ENCODE measurements at regions not wholly inside any gene's neighbourhood (a gene's known extent, or its start where the extent isn't known, plus 50 kb on each side); places are given as distances from the start of the nearest gene placed in this dataset.

DNA sequence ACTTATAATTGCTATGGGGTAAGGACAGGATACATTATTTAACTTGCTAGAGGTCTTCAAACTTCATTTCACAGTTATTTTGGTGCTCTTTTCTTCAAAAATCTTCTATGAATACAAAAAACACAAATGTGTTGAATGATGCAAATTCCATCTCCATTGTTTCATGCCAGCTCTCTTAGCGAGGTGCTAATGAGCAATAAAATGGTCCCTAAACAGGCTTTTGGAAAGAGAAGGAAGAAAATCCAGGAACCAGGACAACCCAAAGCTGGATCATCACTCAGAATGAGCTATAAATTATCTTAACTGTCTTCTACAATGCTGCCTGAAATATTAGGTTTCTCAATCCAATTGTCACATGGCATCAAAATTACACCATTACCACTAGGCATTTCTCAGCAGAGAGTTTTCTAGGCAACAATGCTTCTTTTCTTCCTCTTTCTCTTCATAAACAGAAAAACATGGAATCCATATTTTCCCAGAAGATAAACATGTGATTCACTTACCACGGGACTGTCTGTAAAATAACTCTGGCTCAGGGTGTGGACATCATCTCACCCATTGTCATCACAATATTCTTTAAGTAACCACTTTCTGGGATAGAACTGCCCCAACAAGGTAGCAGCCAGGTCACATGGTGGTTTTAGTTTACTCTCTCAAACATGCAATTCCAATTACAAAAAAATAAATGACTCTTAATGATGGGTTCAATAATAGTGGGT is 249.4 kb downstream of the NPR3 start:
- Histone ChIP-seq H3K36me3 (ENCODE audit: control insufficient read depth in 4 of 4, insufficient read depth in 3 of 4, low read depth in 1 of 4, low read length in 3 of 4) (no peaks in the 10 kb centered on the region), H3K9me3 (ENCODE audit: control insufficient read depth in 4 of 4, low read length in 3 of 4) (peaks cover 0 to 4% (median 0%) of the 10 kb centered on the region in 4 donors), H3K4me3 (ENCODE audit: low read depth in 1 of 3, low read length in 3 of 3) (no peak overlapping the region), H3K27ac (ENCODE audit: low read depth in 1 of 2, low read length in 2 of 2) (no peak overlapping the region), H3K4me1 (ENCODE audit: control insufficient read depth in 4 of 4, insufficient read depth in 4 of 4, low read length in 3 of 4) (no peaks in the 10 kb centered on the region), H3K9ac (ENCODE audit: low read depth in 1 of 2, low read length in 2 of 2) (no peak overlapping the region), H3K27me3 (ENCODE audit: control insufficient read depth in 4 of 4, insufficient read depth in 4 of 4, low read length in 3 of 4) (no peaks in the 10 kb centered on the region)
- no peak for TF ChIP-seq HNF4G (IDR thresholded peaks at IDR 0.05)
- TF ChIP-seq RAD21 (IDR thresholded peaks at IDR 0.05): no peak
- no peak for TF ChIP-seq FOXA1 (IDR thresholded peaks at IDR 0.05)
- TF ChIP-seq, protein P1, sequence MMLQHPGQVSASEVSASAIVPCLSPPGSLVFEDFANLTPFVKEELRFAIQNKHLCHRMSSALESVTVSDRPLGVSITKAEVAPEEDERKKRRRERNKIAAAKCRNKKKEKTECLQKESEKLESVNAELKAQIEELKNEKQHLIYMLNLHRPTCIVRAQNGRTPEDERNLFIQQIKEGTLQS (IDR thresholded peaks at IDR 0.05): no peak
- TF ChIP-seq, protein P2, sequence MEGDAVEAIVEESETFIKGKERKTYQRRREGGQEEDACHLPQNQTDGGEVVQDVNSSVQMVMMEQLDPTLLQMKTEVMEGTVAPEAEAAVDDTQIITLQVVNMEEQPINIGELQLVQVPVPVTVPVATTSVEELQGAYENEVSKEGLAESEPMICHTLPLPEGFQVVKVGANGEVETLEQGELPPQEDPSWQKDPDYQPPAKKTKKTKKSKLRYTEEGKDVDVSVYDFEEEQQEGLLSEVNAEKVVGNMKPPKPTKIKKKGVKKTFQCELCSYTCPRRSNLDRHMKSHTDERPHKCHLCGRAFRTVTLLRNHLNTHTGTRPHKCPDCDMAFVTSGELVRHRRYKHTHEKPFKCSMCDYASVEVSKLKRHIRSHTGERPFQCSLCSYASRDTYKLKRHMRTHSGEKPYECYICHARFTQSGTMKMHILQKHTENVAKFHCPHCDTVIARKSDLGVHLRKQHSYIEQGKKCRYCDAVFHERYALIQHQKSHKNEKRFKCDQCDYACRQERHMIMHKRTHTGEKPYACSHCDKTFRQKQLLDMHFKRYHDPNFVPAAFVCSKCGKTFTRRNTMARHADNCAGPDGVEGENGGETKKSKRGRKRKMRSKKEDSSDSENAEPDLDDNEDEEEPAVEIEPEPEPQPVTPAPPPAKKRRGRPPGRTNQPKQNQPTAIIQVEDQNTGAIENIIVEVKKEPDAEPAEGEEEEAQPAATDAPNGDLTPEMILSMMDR (IDR thresholded peaks at IDR 0.05; ENCODE audit: low read depth, low read length, missing input control): no peak
- TF ChIP-seq RXRA (IDR thresholded peaks at IDR 0.05): no peak
- TF ChIP-seq, protein P3, sequence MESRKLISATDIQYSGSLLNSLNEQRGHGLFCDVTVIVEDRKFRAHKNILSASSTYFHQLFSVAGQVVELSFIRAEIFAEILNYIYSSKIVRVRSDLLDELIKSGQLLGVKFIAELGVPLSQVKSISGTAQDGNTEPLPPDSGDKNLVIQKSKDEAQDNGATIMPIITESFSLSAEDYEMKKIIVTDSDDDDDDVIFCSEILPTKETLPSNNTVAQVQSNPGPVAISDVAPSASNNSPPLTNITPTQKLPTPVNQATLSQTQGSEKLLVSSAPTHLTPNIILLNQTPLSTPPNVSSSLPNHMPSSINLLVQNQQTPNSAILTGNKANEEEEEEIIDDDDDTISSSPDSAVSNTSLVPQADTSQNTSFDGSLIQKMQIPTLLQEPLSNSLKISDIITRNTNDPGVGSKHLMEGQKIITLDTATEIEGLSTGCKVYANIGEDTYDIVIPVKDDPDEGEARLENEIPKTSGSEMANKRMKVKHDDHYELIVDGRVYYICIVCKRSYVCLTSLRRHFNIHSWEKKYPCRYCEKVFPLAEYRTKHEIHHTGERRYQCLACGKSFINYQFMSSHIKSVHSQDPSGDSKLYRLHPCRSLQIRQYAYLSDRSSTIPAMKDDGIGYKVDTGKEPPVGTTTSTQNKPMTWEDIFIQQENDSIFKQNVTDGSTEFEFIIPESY (IDR thresholded peaks at IDR 0.05): no peak
- TF ChIP-seq TAF1 (conservative IDR thresholded peaks at IDR 0.05): no peak
- TF ChIP-seq JUND (IDR thresholded peaks at IDR 0.05): no peak
- no peak for TF ChIP-seq SP1 (IDR thresholded peaks at IDR 0.05)
- no peak for TF ChIP-seq HNF4A (conservative IDR thresholded peaks at IDR 0.05)
- no peak for TF ChIP-seq GABPA (IDR thresholded peaks at IDR 0.05 in 1 of 2, conservative IDR thresholded peaks at IDR 0.05 in 1 of 2)
- TF ChIP-seq YY1 (IDR thresholded peaks at IDR 0.05): no peak
- no peak for TF ChIP-seq NR2F2 (IDR thresholded peaks at IDR 0.05)
- TF ChIP-seq, protein P4, sequence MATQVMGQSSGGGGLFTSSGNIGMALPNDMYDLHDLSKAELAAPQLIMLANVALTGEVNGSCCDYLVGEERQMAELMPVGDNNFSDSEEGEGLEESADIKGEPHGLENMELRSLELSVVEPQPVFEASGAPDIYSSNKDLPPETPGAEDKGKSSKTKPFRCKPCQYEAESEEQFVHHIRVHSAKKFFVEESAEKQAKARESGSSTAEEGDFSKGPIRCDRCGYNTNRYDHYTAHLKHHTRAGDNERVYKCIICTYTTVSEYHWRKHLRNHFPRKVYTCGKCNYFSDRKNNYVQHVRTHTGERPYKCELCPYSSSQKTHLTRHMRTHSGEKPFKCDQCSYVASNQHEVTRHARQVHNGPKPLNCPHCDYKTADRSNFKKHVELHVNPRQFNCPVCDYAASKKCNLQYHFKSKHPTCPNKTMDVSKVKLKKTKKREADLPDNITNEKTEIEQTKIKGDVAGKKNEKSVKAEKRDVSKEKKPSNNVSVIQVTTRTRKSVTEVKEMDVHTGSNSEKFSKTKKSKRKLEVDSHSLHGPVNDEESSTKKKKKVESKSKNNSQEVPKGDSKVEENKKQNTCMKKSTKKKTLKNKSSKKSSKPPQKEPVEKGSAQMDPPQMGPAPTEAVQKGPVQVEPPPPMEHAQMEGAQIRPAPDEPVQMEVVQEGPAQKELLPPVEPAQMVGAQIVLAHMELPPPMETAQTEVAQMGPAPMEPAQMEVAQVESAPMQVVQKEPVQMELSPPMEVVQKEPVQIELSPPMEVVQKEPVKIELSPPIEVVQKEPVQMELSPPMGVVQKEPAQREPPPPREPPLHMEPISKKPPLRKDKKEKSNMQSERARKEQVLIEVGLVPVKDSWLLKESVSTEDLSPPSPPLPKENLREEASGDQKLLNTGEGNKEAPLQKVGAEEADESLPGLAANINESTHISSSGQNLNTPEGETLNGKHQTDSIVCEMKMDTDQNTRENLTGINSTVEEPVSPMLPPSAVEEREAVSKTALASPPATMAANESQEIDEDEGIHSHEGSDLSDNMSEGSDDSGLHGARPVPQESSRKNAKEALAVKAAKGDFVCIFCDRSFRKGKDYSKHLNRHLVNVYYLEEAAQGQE (IDR thresholded peaks at IDR 0.05): no peak
- TF ChIP-seq EGR1 (IDR thresholded peaks at IDR 0.05; ENCODE audit: low read depth in 2 of 2): no peak
- no peak for TF ChIP-seq FOXA2 (IDR thresholded peaks at IDR 0.05)
- TF ChIP-seq, protein P5, sequence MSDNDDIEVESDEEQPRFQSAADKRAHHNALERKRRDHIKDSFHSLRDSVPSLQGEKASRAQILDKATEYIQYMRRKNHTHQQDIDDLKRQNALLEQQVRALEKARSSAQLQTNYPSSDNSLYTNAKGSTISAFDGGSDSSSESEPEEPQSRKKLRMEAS (IDR thresholded peaks at IDR 0.05): no peak
- no peak for DNase-seq (ENCODE audit: low spot score)
- 80% methylated on average over 2 of the region's 2 CpGs for WGBS
